OCI-LY1 (cell line): ENCODE measurements at regions not wholly inside any gene's neighbourhood (a gene's known extent, or its start where the extent isn't known, plus 50 kb on each side); places are given as distances from the start of the nearest gene placed in this dataset.

ENCODE experiments used
- EZH2 ChIP-seq: fragments of 200-600 bp; sonication (generic), shearing (Covaris generic); IDR thresholded peaks from 2 replicates; pipeline ENCODE4 v1.8.0; 2017; ENCODE audit warnings: borderline replicate concordance, mixed run types, mild to moderate bottlenecking, antibody characterized with exemption, low read length, moderate library complexity, mixed read lengths
- TF ChIP-seq, protein P1 (sequence below): fragments of 200-600 bp; sonication (generic), shearing (Covaris generic); IDR thresholded peaks from 2 replicates; pipeline ENCODE4 v1.5.1; 2017; ENCODE audit warnings: mild to moderate bottlenecking, antibody characterized with exemption, low read length, moderate library complexity, mixed read lengths

DNA sequence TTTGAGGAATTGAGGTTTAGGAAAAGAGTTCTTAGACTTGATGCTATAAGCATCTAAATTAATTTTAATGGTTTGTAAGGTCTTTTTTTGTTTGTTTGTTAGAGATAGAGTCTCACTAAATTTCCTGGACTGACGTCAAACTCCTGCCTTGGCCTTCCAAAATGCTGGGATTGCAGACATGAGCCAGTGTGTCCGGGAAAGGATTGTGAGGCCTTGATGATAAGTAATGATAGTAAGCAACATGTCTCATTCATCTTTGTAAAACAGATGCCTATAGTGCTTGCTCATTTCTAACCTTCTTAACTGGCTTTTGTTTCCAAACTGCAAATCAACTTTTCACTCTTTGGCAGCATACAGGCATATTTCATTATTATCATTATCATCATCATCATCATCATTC, 176.0 kb upstream of the KCND2 start:
- TF ChIP-seq, protein P1, sequence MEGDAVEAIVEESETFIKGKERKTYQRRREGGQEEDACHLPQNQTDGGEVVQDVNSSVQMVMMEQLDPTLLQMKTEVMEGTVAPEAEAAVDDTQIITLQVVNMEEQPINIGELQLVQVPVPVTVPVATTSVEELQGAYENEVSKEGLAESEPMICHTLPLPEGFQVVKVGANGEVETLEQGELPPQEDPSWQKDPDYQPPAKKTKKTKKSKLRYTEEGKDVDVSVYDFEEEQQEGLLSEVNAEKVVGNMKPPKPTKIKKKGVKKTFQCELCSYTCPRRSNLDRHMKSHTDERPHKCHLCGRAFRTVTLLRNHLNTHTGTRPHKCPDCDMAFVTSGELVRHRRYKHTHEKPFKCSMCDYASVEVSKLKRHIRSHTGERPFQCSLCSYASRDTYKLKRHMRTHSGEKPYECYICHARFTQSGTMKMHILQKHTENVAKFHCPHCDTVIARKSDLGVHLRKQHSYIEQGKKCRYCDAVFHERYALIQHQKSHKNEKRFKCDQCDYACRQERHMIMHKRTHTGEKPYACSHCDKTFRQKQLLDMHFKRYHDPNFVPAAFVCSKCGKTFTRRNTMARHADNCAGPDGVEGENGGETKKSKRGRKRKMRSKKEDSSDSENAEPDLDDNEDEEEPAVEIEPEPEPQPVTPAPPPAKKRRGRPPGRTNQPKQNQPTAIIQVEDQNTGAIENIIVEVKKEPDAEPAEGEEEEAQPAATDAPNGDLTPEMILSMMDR: no peak
- no peak for TF ChIP-seq EZH2
